GM21576 (cell line): ENCODE measurements at regions not wholly inside any gene's neighbourhood (a gene's known extent, or its start where the extent isn't known, plus 50 kb on each side); places are given as distances from the start of the nearest gene placed in this dataset.

Source experiments
- ATAC-seq: cut with Tn5 transposase; IDR thresholded peaks from one replicate; pipeline ENCODE4 v1.9.1; 2021; ENCODE audit warnings: mild to moderate bottlenecking, moderate library complexity; ENCODE audit not compliant: unreplicated experiment

DNA sequence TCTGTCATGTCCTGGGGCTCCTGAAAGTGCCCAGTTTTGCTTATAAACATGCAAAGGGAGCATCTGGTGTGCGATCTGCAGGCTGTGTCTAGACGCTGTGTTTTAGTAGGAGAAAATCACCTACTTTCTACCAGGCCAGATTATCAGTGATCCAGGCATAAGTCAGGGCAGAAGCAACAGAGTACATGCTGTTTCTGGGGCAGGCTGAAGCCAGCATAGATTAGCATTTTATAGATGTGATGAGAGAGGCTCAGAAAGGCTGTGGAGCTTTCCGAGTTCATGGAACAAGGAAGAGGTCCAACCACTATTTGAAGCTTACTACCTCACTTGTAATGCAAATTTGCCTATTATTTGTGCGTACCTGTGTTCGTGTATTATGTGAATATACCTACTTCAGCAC lies 1208.4 kb upstream of the TENM4 start:
- ATAC-seq: no peak

DNA sequence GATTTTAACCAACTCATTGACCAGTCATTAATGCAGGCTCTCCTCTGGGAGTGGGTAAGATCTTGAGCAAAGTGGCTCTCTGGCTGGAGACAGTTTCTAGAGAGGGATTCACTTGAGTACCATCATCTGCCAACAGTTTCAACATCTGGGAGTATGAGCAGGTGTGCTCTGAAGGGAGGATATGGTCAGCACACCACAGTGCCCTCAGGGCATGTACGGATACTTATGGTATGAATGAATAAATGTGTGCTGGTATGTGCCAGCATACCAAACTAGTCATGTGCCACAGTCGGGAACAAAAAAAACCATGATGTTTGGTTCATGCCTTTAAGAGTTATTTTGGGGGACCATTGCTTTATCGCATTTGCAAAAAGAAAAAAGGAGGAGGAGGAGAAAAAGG lies 1197.5 kb upstream of the TENM4 start:
- ATAC-seq: no peak

- no peak for ATAC-seq
Measured at GRCh38 chr11:80637571-80637970, 1196.7 kb upstream of the TENM4 start.

DNA sequence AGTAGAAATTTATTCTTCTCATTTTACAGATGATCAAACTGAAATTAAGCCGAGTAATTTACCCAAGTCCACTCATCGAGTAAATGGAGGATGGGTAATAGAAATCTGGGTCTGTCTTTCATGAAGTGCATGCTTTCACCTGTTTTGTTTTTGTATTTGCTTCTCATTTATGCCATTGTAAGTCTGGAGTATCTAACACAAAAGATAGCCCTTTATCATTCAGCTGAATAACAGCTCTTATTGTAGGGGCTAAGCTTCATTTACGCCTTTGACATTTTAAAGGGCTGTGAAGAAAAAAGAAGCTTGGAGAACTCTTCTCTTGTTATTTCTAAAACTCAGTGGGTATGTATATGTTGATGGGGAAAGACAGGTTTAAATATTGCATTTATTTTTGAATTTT lies 1196.2 kb upstream of the TENM4 start:
- no peak for ATAC-seq

- ATAC-seq: no peak
Measured at GRCh38 chr11:80635178-80635577, 1194.3 kb upstream of the TENM4 start.

GRCh38 chr11:80632691-80633090 lies 1191.9 kb upstream of the TENM4 start:
- no peak for ATAC-seq

GRCh38 chr11:80632156-80632555 lies 1191.3 kb upstream of the TENM4 start:
- no peak for ATAC-seq

GRCh38 chr11:80629466-80629865 lies 1188.6 kb upstream of the TENM4 start:
- ATAC-seq: no peak

- no peak for ATAC-seq
Measured at GRCh38 chr11:80627364-80627763, 1186.5 kb upstream of the TENM4 start.

GRCh38 chr11:80626721-80627120 lies 1185.9 kb upstream of the TENM4 start:
- ATAC-seq: no peak

- no peak for ATAC-seq
Measured at GRCh38 chr11:80625563-80625962, 1184.7 kb upstream of the TENM4 start.

GRCh38 chr11:80621871-80622270 lies 1181.0 kb upstream of the TENM4 start:
- ATAC-seq: no peak

DNA sequence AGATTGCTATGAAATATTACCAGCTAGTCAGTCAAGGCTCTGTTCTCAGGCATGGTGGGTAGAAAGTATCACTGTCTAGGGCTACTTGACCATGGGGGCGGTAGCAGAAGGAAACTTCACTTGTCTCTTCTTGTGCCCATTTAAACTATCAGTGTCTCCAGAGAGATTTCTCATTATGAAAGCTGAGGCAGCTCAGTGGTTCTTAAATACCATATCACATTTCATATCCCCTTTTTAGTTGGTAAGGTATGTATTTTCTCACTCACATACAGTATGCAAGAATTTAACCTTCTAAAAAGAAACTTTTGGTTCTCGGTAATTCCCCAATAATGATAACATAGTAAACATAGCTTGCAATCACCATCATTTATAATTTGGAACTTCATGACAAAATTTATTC lies 1180.0 kb upstream of the TENM4 start:
- ATAC-seq: no peak

- ATAC-seq: no peak
Measured at GRCh38 chr11:80617156-80617555, 1176.3 kb upstream of the TENM4 start.

- ATAC-seq: no peak
Measured at GRCh38 chr11:80616070-80616800, 1175.4 kb upstream of the TENM4 start.

- ATAC-seq: no peak
Measured at GRCh38 chr11:80613655-80614054, 1172.8 kb upstream of the TENM4 start.

DNA sequence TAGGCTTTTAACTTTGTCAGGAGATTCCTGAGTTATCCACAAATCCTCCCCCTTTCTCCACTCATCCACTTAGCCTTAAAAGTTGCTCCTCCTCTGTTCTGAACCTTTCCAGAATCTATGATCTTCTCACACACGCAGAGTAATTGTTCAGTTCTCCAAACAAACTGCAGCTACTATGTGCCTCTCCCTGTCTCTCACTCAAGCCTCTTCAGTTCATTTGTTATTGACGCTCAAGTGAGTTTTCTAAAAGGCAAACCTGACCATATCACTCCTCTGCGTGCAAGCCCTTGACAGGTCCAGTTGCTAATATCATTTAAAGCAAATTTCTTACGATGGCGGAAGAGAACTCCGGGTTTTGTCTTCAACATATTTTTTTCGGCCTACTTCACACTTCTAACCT lies 1169.7 kb upstream of the TENM4 start:
- no peak for ATAC-seq

GRCh38 chr11:80603472-80603871 lies 1162.6 kb upstream of the TENM4 start:
- no peak for ATAC-seq

GRCh38 chr11:80598905-80599304 lies 1158.1 kb upstream of the TENM4 start:
- no peak for ATAC-seq

DNA sequence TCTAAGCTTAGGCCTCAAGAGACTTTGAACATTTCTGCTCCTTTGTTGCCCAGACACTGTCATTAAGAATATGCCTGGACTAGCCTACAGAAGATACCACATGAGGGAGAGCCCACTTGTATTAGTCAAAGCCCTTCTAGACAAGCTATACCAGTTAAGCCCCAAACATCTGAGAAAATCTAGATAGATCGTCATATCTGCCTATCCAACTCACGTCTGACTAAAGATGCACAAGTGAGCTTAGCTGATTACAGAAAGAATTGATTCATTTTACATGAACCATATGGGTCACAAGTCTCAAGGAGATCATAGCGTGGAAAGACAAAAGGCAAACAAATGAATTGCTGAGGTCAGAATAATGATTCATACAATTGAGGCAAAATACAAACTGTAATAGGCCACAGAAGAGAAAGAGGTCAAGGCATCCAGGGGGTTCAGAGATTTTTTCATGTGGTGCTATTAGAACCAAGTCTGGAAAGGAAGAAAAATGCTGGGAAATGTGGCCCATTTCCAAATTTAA lies 1155.5 kb upstream of the TENM4 start:
- ATAC-seq: no peak

DNA sequence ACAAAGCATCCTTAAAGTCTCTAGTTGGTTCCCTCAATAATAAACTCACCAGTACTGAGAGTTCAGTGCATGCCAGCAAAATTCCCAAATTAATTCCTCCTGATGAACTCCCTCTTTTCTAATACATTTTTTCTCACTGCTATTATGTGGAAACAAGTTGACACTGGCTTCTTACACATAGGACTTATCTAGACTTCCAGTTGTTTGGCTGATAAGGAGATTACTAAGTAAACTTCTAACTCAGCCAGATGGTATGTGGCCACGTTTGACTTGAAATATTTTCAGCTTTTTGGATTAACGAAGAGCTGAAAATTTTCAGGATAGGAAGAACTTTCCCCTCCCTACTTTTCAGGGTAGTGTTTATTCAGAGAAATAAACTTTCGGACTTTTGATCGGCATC lies 1154.2 kb upstream of the TENM4 start:
- ATAC-seq: no peak

GRCh38 chr11:80593648-80594374 lies 1153.0 kb upstream of the TENM4 start:
- no peak for ATAC-seq
